ENCODE measurements at regions not wholly inside any gene's neighbourhood (a gene's known extent, or its start where the extent isn't known, plus 50 kb on each side); places are given as distances from the start of the nearest gene placed in this dataset.

DNA sequence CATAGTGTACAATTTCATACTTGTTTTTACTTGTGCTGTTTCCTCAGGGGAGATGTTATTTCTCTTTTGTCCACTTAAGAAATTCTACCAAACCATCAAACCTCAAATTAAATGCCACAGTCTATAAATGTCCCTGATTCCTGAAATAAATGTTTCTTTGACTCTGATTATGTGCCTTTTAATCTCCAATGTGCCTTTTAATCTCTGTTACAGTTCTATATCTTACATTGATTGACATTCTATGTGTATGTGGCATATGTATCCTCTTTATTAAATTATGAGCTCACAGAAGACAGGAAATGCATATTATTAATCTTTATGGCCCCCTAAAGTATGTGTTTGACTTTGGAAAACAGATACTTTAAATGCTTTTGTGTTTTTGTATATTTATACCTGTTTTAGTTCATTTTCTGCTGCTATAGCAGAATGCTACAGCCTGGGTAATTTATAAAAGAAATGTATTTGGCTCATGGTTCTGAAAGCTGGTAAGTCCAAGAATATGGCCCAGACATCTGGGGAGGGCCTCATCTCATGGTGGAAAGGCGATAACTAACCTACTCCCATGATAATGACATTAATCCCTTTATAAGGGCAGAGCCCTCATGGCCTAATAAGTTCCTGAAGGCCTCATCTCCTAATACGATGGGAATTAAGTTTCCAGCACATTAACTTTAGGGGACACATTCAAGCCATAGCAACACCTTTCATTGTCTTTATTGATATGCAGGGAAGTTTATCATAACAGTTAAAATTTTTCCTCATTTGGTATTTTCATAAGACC is 403.9 kb downstream of the LIG4 start:
- TF ChIP-seq, protein P1, sequence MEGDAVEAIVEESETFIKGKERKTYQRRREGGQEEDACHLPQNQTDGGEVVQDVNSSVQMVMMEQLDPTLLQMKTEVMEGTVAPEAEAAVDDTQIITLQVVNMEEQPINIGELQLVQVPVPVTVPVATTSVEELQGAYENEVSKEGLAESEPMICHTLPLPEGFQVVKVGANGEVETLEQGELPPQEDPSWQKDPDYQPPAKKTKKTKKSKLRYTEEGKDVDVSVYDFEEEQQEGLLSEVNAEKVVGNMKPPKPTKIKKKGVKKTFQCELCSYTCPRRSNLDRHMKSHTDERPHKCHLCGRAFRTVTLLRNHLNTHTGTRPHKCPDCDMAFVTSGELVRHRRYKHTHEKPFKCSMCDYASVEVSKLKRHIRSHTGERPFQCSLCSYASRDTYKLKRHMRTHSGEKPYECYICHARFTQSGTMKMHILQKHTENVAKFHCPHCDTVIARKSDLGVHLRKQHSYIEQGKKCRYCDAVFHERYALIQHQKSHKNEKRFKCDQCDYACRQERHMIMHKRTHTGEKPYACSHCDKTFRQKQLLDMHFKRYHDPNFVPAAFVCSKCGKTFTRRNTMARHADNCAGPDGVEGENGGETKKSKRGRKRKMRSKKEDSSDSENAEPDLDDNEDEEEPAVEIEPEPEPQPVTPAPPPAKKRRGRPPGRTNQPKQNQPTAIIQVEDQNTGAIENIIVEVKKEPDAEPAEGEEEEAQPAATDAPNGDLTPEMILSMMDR (IDR thresholded peaks at IDR 0.05) = no peak
- TF ChIP-seq EP300 (IDR thresholded peaks at IDR 0.05) = no peak
